Lung (tissue), 11 donors: ENCODE measurements at regions not wholly inside any gene's neighbourhood (a gene's known extent, or its start where the extent isn't known, plus 50 kb on each side); places are given as distances from the start of the nearest gene placed in this dataset.

ENCODE experiments used
- ATAC-seq: fragments of 200-7000 bp; cut with Tn5 transposase; one replicate; pipeline ENCODE4 v1.9.1; 2020; ENCODE audit warnings: moderate number of reproducible peaks; ENCODE audit not compliant: insufficient read depth, low FRiP score
- DNase-seq, 3 donors: peaks; one replicate each; pipeline ENCODE4 v3.0.0-alpha.2; 2013 to 2017
- H3K27ac ChIP-seq, 2 donors: one replicate each; pipeline ENCODE4 v1.5.1; 2013; ENCODE audit warnings: mild to moderate bottlenecking in 2 of 2, moderate library complexity in 2 of 2, control low read depth in 1 of 2, inconsistent platforms in 1 of 2, low read depth in 1 of 2, low read length in 1 of 2
- H3K27me3 ChIP-seq, 3 donors: one replicate each; pipeline ENCODE4 v1.5.1; 2013; ENCODE audit warnings: low read length in 2 of 3; ENCODE audit not compliant: control insufficient read depth in 3 of 3, insufficient read depth in 3 of 3
- H3K36me3 ChIP-seq, 4 donors: one replicate each; pipeline ENCODE4 v1.5.1; 2013; ENCODE audit warnings: low read length in 4 of 4, mild to moderate bottlenecking in 1 of 4, moderate library complexity in 1 of 4; ENCODE audit not compliant: control insufficient read depth in 4 of 4, insufficient read depth in 4 of 4
- H3K4me1 ChIP-seq, 5 donors: one replicate each; pipeline ENCODE4 v1.5.1; 2013; ENCODE audit warnings: low read length in 5 of 5, mild to moderate bottlenecking in 2 of 5, moderate library complexity in 1 of 5; ENCODE audit not compliant: control insufficient read depth in 5 of 5, insufficient read depth in 5 of 5
- H3K4me3 ChIP-seq: one replicate; pipeline ENCODE4 v1.5.1; 2013; ENCODE audit warnings: mild to moderate bottlenecking, control low read depth, moderate library complexity
- H3K9ac ChIP-seq, 2 donors: one replicate each; pipeline ENCODE4 v1.5.1; 2013; ENCODE audit warnings: low read length in 2 of 2, control low read depth in 1 of 2; ENCODE audit not compliant: insufficient read depth in 1 of 2
- H3K9me3 ChIP-seq, 4 donors: one replicate each; pipeline ENCODE4 v1.5.1; 2013; ENCODE audit warnings: low read length in 3 of 4, mild to moderate bottlenecking in 1 of 4, moderate library complexity in 1 of 4; ENCODE audit not compliant: control insufficient read depth in 4 of 4, insufficient read depth in 3 of 4
- WGBS, 2 donors: extraction: QIAGEN DNeasy Blood & Tissue Kit; methylation state at CpG; one replicate each; pipeline ENCODE4 v1.1.7; 2013; 5-methylcytosine and 5-hydroxymethylcytosine counted together
- TF ChIP-seq, protein P1 (sequence below): IDR thresholded peaks from 2 replicates; pipeline ENCODE4 v1.5.1; 2012; ENCODE audit warnings: mild to moderate bottlenecking; ENCODE audit errors: control extremely low read depth, extremely low read depth
- donor health status: control.
- donor health status: control.
- donor health status: Bipolar disorder and iron deficiency.
- donor health status: healthy.
- donor health status: DM: yes; HTN: yes; CAD: no.

DNA sequence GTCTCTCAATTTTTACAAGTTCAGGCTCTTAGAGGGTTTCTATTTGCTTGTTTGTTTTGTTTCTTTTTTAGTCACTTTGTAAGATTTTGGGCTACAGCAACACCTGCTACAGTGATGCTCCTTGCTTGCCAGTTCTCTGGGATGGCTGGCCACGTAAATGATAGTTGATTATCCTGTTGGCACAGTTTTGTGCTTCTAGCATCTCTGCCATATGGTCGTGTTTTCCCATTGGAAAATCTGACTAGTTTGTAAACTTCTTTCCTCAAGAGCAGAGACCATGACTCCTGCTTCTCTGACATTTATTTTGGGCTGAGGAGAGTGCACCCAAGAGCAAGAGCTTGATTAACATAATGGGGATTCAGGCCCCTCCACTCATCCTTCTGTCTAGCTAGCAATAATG is 1621.6 kb upstream of the RAG2 start:
- H3K4me3 ChIP-seq = no peak overlapping the region
- WGBS, 2 donors = 73 to 85% methylated on average over 2 of the region's 2 CpGs
- ATAC-seq (no peak), DNase-seq (no peak)
- no peaks in the 10 kb centered on the region for H3K36me3 ChIP-seq
- H3K27ac ChIP-seq = no peak overlapping the region
- H3K9ac ChIP-seq = no peak overlapping the region
- TF ChIP-seq, protein P1, sequence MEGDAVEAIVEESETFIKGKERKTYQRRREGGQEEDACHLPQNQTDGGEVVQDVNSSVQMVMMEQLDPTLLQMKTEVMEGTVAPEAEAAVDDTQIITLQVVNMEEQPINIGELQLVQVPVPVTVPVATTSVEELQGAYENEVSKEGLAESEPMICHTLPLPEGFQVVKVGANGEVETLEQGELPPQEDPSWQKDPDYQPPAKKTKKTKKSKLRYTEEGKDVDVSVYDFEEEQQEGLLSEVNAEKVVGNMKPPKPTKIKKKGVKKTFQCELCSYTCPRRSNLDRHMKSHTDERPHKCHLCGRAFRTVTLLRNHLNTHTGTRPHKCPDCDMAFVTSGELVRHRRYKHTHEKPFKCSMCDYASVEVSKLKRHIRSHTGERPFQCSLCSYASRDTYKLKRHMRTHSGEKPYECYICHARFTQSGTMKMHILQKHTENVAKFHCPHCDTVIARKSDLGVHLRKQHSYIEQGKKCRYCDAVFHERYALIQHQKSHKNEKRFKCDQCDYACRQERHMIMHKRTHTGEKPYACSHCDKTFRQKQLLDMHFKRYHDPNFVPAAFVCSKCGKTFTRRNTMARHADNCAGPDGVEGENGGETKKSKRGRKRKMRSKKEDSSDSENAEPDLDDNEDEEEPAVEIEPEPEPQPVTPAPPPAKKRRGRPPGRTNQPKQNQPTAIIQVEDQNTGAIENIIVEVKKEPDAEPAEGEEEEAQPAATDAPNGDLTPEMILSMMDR = no peak
- no peaks in the 10 kb centered on the region for H3K4me1 ChIP-seq
- H3K9me3 ChIP-seq = peaks cover 0 to 7% (median 0%) of the 10 kb centered on the region in 4 donors
- H3K27me3 ChIP-seq = no peaks in the 10 kb centered on the region

DNA sequence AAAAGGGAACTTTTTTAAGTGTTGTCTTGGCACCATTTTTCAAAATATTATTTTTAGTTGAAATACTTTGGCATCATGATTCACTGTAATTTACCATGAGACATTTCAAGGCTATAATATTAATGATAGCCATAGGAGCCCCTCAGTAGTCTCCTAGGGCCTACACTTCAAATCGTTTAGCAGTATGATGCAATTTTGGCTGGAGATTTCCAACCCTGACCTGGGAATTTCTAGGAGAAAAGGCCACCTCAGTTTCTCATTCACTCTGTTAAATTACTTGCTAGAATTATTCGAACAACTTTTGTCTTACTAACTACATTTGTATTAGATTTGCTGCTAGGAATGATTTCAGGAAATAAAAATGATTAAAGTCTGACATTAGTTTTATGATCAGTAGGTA is 1610.9 kb upstream of the RAG2 start:
- no peak for ATAC-seq
- no peak overlapping the region for H3K27ac ChIP-seq
- no peaks in the 10 kb centered on the region for H3K4me1 ChIP-seq
- WGBS, 2 donors = 67 to 73% methylated on average over 2 of the region's 2 CpGs
- no peak for DNase-seq
- H3K9ac ChIP-seq = no peak overlapping the region
- H3K4me3 ChIP-seq = no peak overlapping the region
- H3K27me3 ChIP-seq = no peaks in the 10 kb centered on the region
- H3K36me3 ChIP-seq = no peaks in the 10 kb centered on the region
- H3K9me3 ChIP-seq = no peaks in the 10 kb centered on the region
- TF ChIP-seq, protein P1 = no peak

DNA sequence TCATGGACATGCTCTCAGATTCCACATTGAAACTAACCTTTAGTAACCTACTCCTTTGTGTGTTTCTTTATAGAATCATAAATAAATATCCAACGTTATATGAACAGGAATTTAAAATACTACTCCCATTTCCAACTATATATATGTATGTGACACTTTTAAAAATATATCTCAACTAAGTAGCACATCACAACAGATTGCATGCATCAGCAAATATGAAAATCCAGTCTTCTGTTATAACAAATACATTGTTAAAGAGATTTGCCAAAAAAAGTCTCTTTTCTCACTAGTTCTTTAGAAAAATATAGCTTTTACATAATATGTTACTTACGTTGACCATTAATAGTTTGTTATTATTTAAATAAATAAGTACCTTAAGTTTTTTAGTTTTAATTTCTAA is 1608.6 kb upstream of the RAG2 start:
- H3K9ac ChIP-seq = no peak overlapping the region
- H3K4me3 ChIP-seq = no peak overlapping the region
- WGBS, 2 donors = 84% methylated on average over 2 of the region's 2 CpGs
- TF ChIP-seq, protein P1 = no peak
- no peak for ATAC-seq
- H3K36me3 ChIP-seq = no peaks in the 10 kb centered on the region
- no peaks in the 10 kb centered on the region for H3K4me1 ChIP-seq
- no peaks in the 10 kb centered on the region for H3K27me3 ChIP-seq
- H3K9me3 ChIP-seq = no peaks in the 10 kb centered on the region
- no peak overlapping the region for H3K27ac ChIP-seq
- no peak for DNase-seq

DNA sequence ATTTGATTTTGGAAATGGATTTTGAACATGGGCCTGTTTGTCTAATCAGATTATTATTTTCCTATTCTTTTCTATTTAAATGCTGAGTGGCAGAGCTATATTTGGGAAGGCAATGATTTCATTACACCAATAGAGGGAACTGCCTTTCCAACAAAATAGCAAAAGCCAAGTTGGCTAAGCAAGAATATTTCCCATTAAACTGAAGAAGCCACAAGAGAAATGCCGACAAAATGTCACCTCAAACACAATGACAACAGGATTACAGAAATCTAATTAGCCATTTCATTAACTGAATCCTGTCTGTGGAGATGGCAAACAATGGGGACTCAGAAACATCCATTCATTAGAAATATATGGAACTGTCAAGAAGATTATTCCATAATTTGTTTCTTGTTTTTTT is 1593.1 kb upstream of the RAG2 start:
- ATAC-seq = no peak
- TF ChIP-seq, protein P1 = no peak
- no peaks in the 10 kb centered on the region for H3K9me3 ChIP-seq

More for the DNA sequence above, 1593.1 kb upstream of the RAG2 start:
- 84 to 92% methylated on average over 1 of the region's 1 CpG for WGBS, 2 donors
- H3K4me3 ChIP-seq = no peak overlapping the region
- no peaks in the 10 kb centered on the region for H3K27me3 ChIP-seq
- no peak overlapping the region for H3K27ac ChIP-seq
- DNase-seq = peak in 1 of 3 donors; percentile 7
- no peak overlapping the region for H3K9ac ChIP-seq
- H3K36me3 ChIP-seq = no peaks in the 10 kb centered on the region
- H3K4me1 ChIP-seq = no peaks in the 10 kb centered on the region
